HG03196 (cell line): ENCODE measurements at regions not wholly inside any gene's neighbourhood (a gene's known extent, or its start where the extent isn't known, plus 50 kb on each side); places are given as distances from the start of the nearest gene placed in this dataset.

Experiments used
- ATAC-seq: cut with Tn5 transposase; IDR thresholded peaks from one replicate; pipeline ENCODE4 v1.9.1; 2021; ENCODE audit not compliant: unreplicated experiment

DNA sequence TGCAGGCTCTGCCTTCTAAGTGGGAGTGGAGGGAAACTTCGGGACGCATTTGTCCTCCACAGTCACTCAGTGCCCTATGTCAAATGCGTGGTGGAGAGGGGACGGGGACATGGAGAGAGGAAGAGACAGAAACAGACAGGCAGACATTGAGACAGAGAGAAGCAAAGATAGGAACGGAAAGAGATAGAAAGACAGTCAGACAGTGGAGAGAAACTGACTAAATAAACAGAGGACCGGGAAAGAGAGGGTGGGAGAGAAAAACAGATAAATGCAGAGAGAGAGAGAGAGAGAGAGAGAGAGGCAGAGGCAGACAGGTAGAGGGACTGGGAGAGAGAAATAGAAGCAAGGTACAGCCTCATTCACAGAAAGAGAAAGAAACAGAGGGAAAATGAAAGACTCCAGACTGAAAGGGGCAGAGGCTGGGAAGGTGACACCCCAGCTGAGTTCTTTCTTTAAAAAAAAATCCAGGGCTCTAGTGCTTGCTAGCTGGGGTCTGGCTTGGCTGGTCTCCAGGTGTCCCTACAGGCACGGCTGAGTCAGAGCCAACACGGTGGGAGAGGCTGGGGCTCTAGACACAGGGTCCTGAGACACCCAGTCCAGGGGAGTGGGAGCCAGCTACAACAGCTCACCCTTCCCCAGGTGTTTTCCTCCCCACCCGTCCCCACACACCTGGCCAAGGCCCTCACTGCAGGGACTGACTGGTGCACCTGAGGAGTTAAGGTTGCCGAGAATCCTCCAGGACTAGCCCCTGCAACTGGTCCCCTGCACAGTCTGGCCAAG, 506.1 kb upstream of the PROK2 start:
- ATAC-seq: no peak

DNA sequence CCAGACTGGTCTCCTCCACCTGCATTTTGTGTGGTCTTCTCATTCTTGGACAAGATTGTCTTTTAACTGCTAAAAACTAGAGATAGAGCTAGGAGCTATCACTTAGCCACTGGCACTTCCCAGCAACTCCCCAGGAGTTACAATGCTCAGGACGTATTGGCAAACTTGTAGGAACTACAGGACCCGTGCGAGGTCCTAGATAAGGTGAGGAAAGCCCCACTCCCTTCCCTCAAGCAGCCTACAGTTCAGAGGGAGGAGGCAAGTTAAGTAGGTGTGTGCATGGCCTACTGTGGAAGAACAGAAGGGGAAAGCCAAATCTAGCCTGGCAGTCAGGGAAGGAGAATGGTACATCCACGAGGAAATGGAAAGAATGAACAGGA, 504.7 kb upstream of the PROK2 start:
- no peak for ATAC-seq

DNA sequence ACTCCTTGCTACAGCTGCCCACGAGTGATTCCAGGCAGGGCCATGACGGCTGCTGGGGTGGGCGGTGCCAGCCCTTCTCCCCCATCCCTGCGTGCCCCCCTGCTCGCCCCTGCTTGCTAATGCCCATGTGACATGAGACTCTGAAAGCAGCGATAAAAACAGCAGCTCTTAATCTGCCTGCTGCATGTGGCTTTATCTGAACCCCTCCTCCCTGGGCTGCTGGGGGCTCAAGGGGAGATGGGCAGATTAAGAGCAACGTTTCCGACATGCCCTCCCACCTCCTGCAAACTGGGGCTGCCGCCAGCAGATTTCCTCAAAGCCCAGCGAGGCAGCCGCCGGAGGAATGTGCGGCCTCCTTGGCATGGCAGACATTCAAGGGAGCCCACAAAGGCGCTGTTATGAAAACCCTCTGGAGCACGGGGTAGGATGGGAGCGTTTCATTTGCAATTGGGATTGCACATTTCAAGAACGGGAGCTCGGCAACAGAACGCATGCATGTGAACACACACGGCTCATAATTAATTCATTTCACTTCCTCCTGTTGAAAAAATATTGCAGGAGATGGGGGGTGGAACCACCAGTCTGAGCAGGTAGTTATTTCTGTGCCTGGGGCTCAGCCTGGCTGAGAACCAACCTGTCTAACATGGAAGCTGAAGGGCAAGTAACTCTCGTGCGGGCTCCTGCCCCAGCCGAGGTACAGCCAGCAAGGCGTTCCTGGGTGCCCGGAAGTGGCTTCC, 504.2 kb upstream of the PROK2 start:
- no peak for ATAC-seq

GRCh38 chr3:72287956-72288355, 503.0 kb upstream of the PROK2 start:
- no peak for ATAC-seq

DNA sequence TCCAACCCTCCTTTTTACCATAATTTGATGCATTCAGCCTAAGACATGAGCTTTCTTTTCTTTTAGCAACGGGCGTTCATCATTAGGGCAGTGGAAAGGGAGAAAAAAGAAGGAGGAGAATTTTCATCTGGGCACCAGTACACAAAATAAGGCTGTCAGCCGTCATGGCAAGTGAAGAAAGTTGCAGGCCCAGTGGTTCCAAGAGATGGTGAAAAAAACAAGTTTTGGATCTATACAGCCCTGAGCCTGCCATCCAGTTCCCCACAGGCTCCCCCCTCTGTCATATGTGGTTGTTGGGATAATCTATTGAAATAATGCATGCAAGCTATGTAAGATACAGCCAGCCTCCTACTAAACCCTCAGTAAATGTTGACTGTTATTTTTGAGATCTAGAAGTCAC, 500.6 kb upstream of the PROK2 start:
- ATAC-seq: no peak

DNA sequence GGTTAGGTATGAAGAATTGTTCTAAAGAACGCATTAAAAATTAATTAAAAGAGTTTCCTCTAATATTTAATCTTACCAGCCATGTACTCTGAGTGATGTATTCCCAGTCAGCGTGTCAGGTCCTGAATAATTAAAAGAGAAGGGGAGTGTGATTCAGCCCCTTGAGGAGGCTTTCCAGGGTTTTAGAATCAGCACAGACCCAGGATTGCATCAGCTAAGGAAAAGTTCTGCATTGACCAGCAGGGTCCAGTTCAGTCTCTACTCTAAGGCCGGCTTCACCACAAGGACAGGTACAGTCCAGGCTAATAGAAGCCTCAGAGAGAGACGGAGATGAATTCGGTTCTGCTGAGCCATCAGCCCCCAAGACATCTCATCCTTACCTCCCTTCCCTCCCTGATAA, 499.5 kb upstream of the PROK2 start:
- ATAC-seq: no peak

DNA sequence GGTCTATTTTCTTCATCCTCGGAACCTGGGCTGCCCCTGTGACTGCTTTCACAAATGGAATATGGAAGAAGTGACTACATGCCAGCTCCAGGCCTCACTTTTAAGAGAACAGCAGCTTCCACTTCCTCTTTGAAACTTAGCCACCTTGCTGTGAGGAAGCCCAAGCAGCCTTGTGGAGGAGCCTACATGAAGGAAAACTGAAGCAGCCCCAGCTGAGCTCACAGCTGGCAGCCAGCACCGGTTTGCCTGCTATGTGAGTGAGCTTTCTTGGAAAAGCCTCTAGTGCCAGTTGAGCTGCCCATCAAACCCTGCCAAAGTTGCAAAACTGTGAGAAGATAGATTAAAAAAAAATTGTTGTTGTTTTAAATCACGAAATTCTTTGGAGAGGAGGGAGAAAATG, 498.0 kb upstream of the PROK2 start:
- ATAC-seq: no peak

GRCh38 chr3:72281551-72281950, 496.6 kb upstream of the PROK2 start:
- no peak for ATAC-seq

GRCh38 chr3:72280876-72281275, 495.9 kb upstream of the PROK2 start:
- ATAC-seq: no peak

DNA sequence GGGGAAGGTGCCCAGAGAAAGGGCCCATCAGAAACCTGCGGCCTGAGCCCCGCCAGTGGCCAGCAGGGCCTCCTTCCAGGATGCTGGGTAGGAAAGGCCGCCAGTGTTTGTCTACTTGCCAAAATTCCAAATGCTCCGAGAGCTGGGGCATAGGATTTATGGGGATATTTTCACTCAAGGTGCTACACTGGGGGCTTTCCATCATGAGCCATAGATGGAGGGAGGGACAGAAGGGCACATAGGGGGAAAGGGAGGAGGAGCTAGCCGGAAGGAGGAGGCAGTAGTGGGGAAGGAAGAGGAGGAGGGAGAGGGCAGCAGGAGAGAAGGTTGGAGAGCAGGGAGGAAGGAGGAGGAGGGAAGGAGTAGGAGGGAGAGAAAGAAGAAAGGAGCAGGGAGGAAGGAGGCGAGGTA, 494.7 kb upstream of the PROK2 start:
- no peak for ATAC-seq

DNA sequence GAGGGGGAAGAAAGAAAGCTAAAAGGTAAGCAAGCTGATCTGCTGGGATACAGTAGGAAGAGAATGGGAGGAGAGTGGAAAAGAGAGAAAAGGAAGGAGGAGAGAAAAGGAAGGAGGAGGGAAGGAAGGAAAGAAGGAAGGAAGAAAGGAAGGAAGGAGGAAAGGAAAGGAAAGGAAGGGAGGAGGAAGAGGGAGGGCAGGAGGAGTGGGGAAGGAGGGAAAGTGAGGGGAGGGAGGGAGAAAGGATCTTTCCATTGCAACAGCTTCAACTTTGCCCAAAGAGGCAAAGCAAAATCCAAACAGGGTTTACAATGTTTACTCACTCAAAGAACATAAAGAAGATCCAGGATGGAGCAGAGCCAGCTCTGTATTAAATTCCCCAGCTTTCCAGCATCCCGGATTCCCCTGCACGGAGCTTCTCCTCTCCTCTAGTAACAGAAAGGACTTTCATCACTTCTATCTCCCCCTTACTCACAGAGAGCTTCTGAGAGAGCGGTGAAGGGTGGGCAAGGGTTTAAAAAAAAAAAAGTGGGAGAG, 494.2 kb upstream of the PROK2 start:
- ATAC-seq: no peak

- ATAC-seq: no peak
These were observed 493.6 kb upstream of the PROK2 start for GRCh38 chr3:72278349-72279067.

DNA sequence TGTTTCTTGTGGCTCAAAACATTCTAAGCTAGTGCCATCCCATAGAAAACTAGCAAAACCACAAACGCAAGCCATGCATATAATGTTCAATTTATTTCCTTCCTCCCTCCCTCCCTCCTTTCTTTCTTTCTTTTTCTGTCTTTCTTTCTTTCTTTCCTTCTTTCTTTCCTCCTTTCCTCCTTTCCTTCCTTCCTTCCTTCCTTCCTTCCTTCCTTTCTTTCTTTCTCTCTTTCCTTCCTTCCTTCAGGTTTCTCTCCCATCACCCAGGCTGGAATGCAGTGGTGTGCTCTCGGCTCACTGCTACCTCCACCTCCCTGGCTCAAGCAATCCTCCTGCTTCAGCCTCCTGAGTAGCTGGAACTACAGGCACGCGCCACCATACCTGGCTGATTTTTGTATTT, 492.8 kb upstream of the PROK2 start:
- no peak for ATAC-seq

DNA sequence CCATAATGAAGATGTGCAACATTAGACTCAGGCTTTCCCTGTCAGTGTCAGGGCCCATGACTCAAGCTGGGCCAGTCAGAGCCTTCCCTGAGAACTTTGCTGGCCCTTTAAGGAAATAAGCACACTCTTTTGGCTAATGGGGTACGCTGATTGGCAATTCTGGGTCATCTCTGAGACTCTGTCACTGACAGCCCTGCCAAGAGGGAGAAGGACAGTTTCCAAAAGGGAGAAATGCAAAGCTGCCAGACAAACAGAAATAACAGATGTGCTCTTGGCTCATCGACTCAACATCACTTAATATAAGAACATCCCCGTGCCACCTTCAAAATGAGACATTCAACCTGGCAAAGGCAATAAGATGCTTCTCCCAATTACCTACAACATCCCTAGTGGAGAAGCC, 491.9 kb upstream of the PROK2 start:
- ATAC-seq: no peak

- no peak for ATAC-seq
These were observed 490.4 kb upstream of the PROK2 start for GRCh38 chr3:72275331-72275751.

GRCh38 chr3:72274493-72275330, 489.8 kb upstream of the PROK2 start:
- ATAC-seq: no peak

- no peak for ATAC-seq
These were observed 488.7 kb upstream of the PROK2 start for GRCh38 chr3:72273615-72274014.

- no peak for ATAC-seq
These were observed 487.4 kb upstream of the PROK2 start for GRCh38 chr3:72272356-72272755.

DNA sequence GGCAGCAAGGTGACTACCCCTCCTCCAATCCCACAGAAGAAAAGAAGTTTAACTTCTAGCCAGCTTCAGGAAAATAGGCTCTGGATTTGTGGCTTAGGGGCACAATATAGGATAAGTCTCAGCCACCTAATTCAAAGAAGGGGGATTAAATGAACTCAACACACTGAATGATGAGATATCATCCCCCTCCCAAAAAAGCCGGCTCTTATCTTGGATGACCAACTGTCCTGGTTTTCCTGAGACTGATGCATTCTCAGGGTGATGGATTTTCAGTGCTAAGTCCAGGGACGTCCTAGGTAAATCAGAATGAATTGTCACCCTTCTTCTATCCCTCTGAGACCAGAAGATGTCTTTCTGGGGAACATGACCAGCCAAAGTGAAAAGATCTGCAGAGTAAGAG, 487.0 kb upstream of the PROK2 start:
- ATAC-seq: no peak

GRCh38 chr3:72271216-72271615, 486.3 kb upstream of the PROK2 start:
- ATAC-seq: no peak

- no peak for ATAC-seq
These were observed 485.8 kb upstream of the PROK2 start for GRCh38 chr3:72270730-72271129.
